ENCODE measurements at regions not wholly inside any gene's neighbourhood (a gene's known extent, or its start where the extent isn't known, plus 50 kb on each side); places are given as distances from the start of the nearest gene placed in this dataset.

- DNase-seq, result no peak
Measured at GRCh38 chr10:1903982-1904381, 166.7 kb upstream of the ADARB2 start.

- no peak for DNase-seq
Measured at GRCh38 chr10:1896153-1896552, 158.8 kb upstream of the ADARB2 start.

GRCh38 chr10:1895691-1896090 lies 158.4 kb upstream of the ADARB2 start:
- no peak for DNase-seq

GRCh38 chr10:1894912-1895311 lies 157.6 kb upstream of the ADARB2 start:
- no peak for DNase-seq

GRCh38 chr10:1893941-1894340 lies 156.6 kb upstream of the ADARB2 start:
- DNase-seq, result no peak

GRCh38 chr10:1886039-1886438 lies 148.7 kb upstream of the ADARB2 start:
- DNase-seq, result no peak

DNA sequence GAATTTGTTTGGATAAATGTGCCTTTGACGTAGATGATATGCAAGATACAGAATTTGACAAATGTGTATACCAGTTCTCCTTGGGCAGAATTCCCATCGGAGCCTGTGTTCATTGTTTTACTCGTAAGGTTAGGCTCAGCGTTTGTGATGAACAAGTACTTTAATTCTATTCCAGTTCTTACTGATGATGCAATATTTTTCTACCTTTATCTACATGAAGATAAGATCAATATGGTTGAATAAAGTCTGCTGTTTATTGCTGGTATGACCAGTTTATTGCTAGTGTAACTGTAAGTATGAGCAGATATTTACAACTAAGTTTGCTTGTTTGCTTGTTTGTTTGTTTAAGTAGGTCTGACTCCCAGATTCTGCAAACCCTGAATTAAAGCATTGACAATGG lies 145.4 kb upstream of the ADARB2 start:
- no peak for DNase-seq

- DNase-seq, result no peak
Measured at GRCh38 chr10:1882180-1882579, 144.9 kb upstream of the ADARB2 start.

- no peak for DNase-seq
Measured at GRCh38 chr10:1881636-1882035, 144.3 kb upstream of the ADARB2 start.

DNA sequence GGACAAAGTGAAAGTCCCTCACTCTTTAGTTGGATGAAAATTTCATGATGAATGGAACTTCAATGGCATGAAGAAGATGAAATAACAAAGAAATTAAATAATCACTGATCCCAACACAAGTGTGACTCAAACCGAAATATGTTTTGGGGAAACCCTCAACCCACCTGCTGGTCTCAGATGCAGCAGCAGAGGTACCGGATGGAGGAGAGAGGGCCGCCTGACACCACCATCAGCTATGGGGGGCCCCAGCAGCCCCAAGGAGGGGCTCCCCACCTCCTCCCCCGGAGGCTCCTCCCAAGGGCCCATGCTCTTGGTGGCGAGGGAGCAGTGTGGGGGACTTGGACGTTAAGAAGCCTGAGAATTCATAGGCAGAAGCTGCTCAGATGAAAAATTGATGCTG lies 137.2 kb upstream of the ADARB2 start:
- DNase-seq, result no peak

GRCh38 chr10:1873661-1874315 lies 136.5 kb upstream of the ADARB2 start:
- no peak for DNase-seq

DNA sequence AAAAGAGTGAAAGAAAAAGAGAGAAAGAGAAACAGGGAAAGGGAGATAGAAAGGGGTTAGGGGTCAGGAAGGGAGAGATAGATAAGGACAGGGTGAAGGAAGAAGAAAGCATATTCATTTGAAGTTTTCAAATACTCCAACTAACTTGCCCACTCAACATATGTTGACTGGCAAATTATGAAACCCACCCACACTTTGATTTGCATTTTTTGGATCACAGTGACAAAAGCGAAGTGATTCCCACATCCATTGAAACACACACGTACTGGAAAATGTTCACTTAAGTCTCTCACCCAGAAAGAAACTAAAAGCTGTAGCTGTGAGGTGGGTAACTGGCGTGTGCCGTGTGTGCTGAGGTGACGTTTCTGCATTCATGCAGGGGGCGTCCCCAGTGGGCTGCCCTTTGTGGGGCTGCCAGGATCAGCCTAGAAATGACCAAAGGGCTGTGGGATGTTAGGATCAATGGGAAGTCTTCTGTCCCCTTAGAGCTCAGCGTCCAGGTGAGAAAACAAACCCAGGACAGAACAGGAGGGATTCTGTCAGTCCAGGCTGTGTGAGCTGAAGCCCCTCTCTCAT lies 134.9 kb upstream of the ADARB2 start:
- DNase-seq, result no peak

GRCh38 chr10:1870491-1870890 lies 133.2 kb upstream of the ADARB2 start:
- DNase-seq, result no peak

- DNase-seq, result no peak
Measured at GRCh38 chr10:1869861-1870260, 132.5 kb upstream of the ADARB2 start.

DNA sequence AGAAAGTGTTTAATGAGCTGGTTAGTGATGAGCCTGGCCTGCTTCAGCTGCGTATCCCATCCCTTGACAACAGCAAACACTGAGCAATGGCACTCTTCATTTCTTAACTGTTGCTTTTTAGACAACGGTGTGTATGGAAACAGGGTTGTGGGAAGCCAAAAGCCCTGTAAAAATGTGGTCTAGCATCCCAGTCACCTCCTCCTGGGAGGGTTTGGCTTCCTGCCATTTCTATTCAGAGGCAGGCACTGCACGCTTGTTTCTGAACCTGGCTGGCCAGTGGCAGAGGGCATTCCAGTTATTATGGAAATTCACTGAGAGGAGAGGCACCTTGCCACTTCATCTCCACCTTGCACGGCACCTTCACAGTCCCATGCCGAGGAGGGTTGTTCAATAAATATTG lies 123.0 kb upstream of the ADARB2 start:
- no peak for DNase-seq

DNA sequence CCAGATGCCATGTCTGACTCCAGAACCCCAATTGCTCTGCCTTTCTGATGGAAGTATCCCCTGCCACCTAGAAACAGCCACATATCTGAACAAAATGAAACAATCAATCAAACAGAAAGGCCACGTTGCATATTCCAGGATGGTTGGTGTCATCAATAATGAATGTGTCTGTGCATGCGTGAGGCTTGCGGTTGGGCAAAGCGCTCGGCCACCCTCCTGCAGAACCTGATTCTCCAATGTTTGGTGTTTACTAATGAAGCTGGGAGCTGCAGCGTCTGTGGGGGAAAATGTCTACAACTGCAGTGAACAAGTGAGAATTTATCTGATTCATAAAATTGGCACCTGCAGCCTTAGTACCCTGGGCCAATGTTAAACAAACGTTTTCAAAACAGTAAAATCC lies 121.2 kb upstream of the ADARB2 start:
- no peak for DNase-seq

DNA sequence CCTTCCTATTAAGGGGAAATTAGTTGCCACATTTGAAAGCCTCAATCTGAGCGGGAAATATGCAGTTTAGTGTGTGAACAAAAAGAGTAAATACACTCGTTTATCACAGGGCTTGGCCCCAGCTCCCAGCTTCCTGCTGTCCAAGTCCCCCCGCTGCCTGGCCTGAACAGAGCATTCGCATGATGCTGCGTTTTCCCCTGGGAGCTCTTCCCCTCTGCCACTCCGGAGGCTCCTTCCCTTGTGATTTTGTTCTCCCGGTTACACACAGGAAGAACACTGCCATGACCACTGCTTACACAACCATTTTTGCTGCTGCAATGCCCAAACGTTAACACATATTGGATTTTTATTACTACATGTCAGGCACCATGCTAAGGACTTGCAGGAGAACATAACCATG lies 120.7 kb upstream of the ADARB2 start:
- no peak for DNase-seq

DNA sequence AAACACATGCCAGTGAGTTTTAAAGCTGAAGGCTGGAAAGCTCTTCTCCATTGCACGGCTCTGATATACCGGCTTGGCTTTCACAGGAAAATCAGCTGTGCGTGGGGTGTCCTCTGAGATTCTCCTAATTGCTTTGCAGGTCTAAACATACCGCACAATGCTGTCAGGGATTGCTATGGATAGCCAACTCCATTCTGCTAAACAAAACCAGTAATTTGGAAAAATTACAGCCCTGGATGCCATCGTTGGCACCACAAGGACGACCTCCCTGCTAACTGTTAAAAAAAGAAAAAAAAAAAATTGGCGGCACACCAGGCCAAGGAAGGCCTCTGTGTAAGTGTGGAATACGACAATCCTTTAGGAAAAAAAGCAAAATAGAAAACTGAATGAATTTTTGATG lies 118.6 kb upstream of the ADARB2 start:
- no peak for DNase-seq

- DNase-seq, result no peak
Measured at GRCh38 chr10:1854271-1854670, 116.9 kb upstream of the ADARB2 start.

GRCh38 chr10:1853801-1854200 lies 116.5 kb upstream of the ADARB2 start:
- DNase-seq, result no peak

DNA sequence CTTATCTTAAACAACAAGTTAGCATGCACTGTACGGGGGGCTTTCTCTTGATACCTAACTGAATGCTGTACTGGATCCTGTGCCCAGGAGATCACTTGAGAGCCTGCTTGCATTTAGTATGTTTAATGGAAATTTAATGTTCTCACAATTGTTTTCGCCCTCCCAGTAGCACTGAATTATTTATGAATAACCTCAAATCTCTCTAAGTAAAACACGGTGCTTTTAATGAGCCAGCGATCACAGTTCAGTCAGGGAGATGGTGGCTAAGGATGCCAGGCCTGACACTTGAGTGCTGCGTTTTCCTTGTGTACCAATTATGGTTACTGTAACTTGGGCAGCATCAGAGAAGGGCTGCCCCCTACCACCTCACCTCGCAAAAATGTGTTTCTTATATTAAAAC lies 115.5 kb upstream of the ADARB2 start:
- DNase-seq, result no peak

DNA sequence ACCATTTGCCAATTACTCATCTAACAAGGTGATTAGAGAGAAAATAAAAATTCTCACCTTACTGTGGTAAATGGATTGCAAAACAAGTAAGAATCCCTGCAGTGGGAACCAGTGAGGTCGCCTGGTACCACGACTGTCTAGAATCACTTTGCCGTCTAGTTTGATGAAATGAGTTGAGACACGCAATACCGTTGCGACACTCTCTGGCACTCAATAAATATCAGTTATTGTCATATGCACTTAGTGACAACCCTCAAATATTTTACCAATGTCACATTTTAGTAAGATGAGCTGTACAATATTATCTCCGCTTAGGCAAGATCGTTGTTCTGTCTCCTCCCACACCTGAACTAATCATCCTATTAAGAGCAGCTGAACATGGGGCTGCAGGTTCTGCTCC lies 114.4 kb upstream of the ADARB2 start:
- no peak for DNase-seq

- no peak for DNase-seq
Measured at GRCh38 chr10:1850971-1851527, 113.7 kb upstream of the ADARB2 start.

DNA sequence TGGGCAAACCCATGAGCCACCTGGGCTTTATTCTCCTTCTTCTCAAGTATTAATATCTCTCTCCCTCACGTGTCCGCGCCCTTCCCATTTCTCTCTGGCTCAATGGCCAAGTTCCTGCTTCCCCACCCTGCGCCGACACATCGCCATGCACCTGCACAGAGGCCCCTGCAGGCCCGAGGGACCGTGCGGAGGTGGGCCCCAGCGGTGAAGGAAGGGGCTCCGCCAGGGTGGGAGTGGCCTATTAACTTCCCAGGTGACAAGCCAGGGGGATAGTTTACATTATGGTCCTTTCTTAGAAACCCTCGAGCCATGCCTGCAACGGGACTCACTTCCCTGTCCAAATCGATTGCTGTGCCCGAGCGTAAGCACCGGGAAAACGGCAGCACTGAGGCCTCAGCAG lies 110.0 kb upstream of the ADARB2 start:
- DNase-seq, result no peak

GRCh38 chr10:1846032-1846431 lies 108.7 kb upstream of the ADARB2 start:
- no peak for DNase-seq

All from activated CD4-positive, CD25-positive, alpha-beta regulatory T cell (primary cell).